OCI-LY1 (cell line): ENCODE measurements at regions not wholly inside any gene's neighbourhood (a gene's known extent, or its start where the extent isn't known, plus 50 kb on each side); places are given as distances from the start of the nearest gene placed in this dataset.

ENCODE experiments used
- H2AFZ ChIP-seq: fragments of 200-600 bp; sonication (generic), shearing (Covaris generic); 2 replicates; pipeline ENCODE4 v1.6.0; 2014; ENCODE audit warnings: antibody characterized with exemption, mild to moderate bottlenecking, low read length
- H3F3A ChIP-seq: fragments of 200-600 bp; sonication (generic), shearing (Covaris generic); 2 replicates; pipeline ENCODE4 v1.6.0; 2014; ENCODE audit warnings: mild to moderate bottlenecking, antibody characterized with exemption, low read length, moderate library complexity; ENCODE audit not compliant: insufficient read depth
- H3K27ac ChIP-seq: fragments of 200-600 bp; sonication (generic); 2 replicates; pipeline ENCODE4 v1.5.1; 2014; ENCODE audit warnings: low read length, mixed run types, mild to moderate bottlenecking, low read depth; ENCODE audit not compliant: poor library complexity, severe bottlenecking
- H3K27me3 ChIP-seq: fragments of 200-600 bp; sonication (generic); 2 replicates; pipeline ENCODE4 v1.6.0; 2014; ENCODE audit warnings: antibody characterized with exemption, mild to moderate bottlenecking, low read length, moderate library complexity; ENCODE audit not compliant: insufficient read depth
- H3K36me3 ChIP-seq: fragments of 200-600 bp; sonication (generic); 2 replicates; pipeline ENCODE4 v1.6.1; 2014; ENCODE audit warnings: mild to moderate bottlenecking, antibody characterized with exemption, low read length, moderate library complexity, mixed read lengths; ENCODE audit not compliant: insufficient read depth
- H3K4me1 ChIP-seq: fragments of 200-600 bp; sonication (generic); 2 replicates; pipeline ENCODE4 v1.5.1; 2014; ENCODE audit warnings: mild to moderate bottlenecking, low read length, moderate library complexity; ENCODE audit not compliant: insufficient read depth, severe bottlenecking
- H3K4me2 ChIP-seq: fragments of 200-600 bp; sonication (generic), shearing (Covaris generic); 2 replicates; pipeline ENCODE4 v1.6.1; 2014; ENCODE audit warnings: low read length
- H3K4me3 ChIP-seq: fragments of 200-600 bp; sonication (generic); 2 replicates; pipeline ENCODE4 v1.5.1; 2014; ENCODE audit warnings: low read length, low read depth, mild to moderate bottlenecking, mixed read lengths; ENCODE audit not compliant: poor library complexity, severe bottlenecking
- H3K79me2 ChIP-seq: fragments of 200-600 bp; shearing (Covaris generic); 2 replicates; pipeline ENCODE4 v1.6.1; 2016; ENCODE audit warnings: mixed run types, low read length, mixed read lengths; ENCODE audit not compliant: insufficient read depth
- H3K9ac ChIP-seq: fragments of 200-600 bp; sonication (generic), shearing (Covaris generic); 2 replicates; pipeline ENCODE4 v1.6.1; 2014; ENCODE audit warnings: mild to moderate bottlenecking, low read length, mixed read lengths
- H3K9me2 ChIP-seq: fragments of 200-600 bp; sonication (generic), shearing (Covaris generic); 2 replicates; pipeline ENCODE4 v1.6.1; 2014; ENCODE audit warnings: low read depth, mild to moderate bottlenecking, low read length, mixed read lengths
- H3K9me3 ChIP-seq: fragments of 200-600 bp; shearing (Covaris generic); 2 replicates; pipeline ENCODE4 v1.6.1; 2014; ENCODE audit warnings: low read length, mixed read lengths
- H4K20me1 ChIP-seq: fragments of 200-600 bp; sonication (generic), shearing (Covaris generic); 2 replicates; pipeline ENCODE4 v1.6.0; 2016; ENCODE audit warnings: mild to moderate bottlenecking, low read length; ENCODE audit not compliant: insufficient read depth
- EZH2 ChIP-seq: fragments of 200-600 bp; sonication (generic), shearing (Covaris generic); IDR thresholded peaks from 2 replicates; pipeline ENCODE4 v1.8.0; 2017; ENCODE audit warnings: borderline replicate concordance, mixed run types, mild to moderate bottlenecking, antibody characterized with exemption, low read length, moderate library complexity, mixed read lengths
- TF ChIP-seq, protein P1 (sequence below): fragments of 200-600 bp; sonication (generic), shearing (Covaris generic); IDR thresholded peaks from 2 replicates; pipeline ENCODE4 v1.5.1; 2017; ENCODE audit warnings: mild to moderate bottlenecking, antibody characterized with exemption, low read length, moderate library complexity, mixed read lengths

DNA sequence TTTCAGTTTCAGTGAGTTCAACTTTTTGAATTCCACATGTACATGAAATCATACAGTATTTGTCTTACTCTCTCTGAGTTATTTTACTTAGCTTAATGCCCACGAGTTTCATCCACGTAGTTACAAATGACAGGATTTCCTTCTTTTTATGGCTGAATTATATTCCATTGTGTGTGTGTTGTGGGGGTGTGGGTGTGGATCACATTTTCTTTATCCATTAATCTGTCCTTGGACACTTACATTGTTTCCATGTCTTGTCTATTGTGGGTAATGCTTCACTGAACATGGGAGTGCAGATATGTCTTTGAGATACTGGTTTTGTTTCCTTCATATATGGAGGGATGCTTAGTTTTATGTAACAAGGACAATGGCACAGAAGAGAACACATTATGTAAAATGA is 63.5 kb upstream of the TMTC1 start:
- Histone ChIP-seq H3K9me3 (no peaks in the 10 kb centered on the region), H3K9me2 (no peaks in the 10 kb centered on the region), H3F3A (no peaks in the 10 kb centered on the region), H2AFZ (no peak overlapping the region), H3K36me3 (no peaks in the 10 kb centered on the region), H3K27ac (no peak overlapping the region), H3K4me1 (no peaks in the 10 kb centered on the region), H3K27me3 (no peaks in the 10 kb centered on the region), H3K4me2 (no peak overlapping the region), H3K9ac (no peak overlapping the region), H3K79me2 (no peaks in the 10 kb centered on the region), H4K20me1 (no peaks in the 10 kb centered on the region), H3K4me3 (no peak overlapping the region)
- TF ChIP-seq, protein P1, sequence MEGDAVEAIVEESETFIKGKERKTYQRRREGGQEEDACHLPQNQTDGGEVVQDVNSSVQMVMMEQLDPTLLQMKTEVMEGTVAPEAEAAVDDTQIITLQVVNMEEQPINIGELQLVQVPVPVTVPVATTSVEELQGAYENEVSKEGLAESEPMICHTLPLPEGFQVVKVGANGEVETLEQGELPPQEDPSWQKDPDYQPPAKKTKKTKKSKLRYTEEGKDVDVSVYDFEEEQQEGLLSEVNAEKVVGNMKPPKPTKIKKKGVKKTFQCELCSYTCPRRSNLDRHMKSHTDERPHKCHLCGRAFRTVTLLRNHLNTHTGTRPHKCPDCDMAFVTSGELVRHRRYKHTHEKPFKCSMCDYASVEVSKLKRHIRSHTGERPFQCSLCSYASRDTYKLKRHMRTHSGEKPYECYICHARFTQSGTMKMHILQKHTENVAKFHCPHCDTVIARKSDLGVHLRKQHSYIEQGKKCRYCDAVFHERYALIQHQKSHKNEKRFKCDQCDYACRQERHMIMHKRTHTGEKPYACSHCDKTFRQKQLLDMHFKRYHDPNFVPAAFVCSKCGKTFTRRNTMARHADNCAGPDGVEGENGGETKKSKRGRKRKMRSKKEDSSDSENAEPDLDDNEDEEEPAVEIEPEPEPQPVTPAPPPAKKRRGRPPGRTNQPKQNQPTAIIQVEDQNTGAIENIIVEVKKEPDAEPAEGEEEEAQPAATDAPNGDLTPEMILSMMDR: no peak

DNA sequence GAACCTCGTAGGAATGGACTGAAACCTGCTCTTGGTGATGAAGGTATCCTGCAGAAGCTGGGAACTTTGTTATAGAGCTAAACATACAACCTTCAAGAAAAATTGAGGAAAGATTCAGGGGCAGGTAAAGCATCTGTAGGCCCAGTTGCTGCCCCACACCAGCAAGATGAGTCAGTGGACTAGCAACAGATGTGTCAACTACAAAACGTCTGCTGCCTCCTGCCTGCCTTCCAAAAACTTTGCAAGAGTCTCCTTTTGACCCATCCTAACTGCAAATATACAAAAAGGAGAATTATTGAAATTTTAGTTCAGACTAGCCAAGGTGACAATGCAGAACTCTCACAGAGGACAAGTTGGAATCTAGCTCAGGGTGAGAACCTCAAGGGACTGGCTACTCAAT is 60.9 kb upstream of the TMTC1 start:
- H4K20me1 ChIP-seq: no peaks in the 10 kb centered on the region
- TF ChIP-seq, protein P1: no peak
- no peak for TF ChIP-seq EZH2
- no peaks in the 10 kb centered on the region for H3K27me3 ChIP-seq

DNA sequence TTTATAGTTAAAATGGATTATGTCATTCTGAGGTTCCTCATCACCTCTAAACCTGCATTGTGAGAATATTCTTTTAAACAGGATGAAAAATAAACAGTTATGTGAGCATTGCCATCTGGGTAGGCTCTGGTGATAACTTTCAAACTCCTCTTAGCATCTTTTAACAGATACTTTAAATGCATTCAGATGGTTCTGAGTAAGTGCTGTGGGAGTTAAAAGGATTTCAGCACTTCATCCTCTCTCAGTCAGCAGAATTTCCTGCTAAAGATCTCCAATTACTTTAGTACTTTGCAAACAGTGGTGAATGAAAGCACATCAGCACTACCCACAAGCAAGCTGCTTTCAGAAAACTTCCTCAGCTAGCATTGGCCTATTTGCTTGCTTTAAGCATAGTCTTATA is 59.3 kb upstream of the TMTC1 start:
- H3K4me1 ChIP-seq: no peaks in the 10 kb centered on the region
- no peaks in the 10 kb centered on the region for H3K79me2 ChIP-seq
- no peaks in the 10 kb centered on the region for H3K9me2 ChIP-seq
- no peaks in the 10 kb centered on the region for H4K20me1 ChIP-seq
- no peak overlapping the region for H2AFZ ChIP-seq
- H3K27ac ChIP-seq: no peak overlapping the region
- H3K36me3 ChIP-seq: no peaks in the 10 kb centered on the region
- H3F3A ChIP-seq: no peaks in the 10 kb centered on the region
- no peaks in the 10 kb centered on the region for H3K27me3 ChIP-seq
- no peak overlapping the region for H3K4me3 ChIP-seq
- no peak for TF ChIP-seq EZH2
- TF ChIP-seq, protein P1: no peak
- H3K9ac ChIP-seq: no peak overlapping the region
- no peaks in the 10 kb centered on the region for H3K9me3 ChIP-seq
- H3K4me2 ChIP-seq: no peak overlapping the region

More for the DNA sequence above, 60.9 kb upstream of the TMTC1 start:
- no peak overlapping the region for H3K9ac ChIP-seq
- H3K36me3 ChIP-seq: no peaks in the 10 kb centered on the region
- no peaks in the 10 kb centered on the region for H3K4me1 ChIP-seq
- no peaks in the 10 kb centered on the region for H3K79me2 ChIP-seq
- no peaks in the 10 kb centered on the region for H3K9me3 ChIP-seq
- no peak overlapping the region for H3K27ac ChIP-seq
- no peak overlapping the region for H3K4me3 ChIP-seq
- H3F3A ChIP-seq: no peaks in the 10 kb centered on the region
- H2AFZ ChIP-seq: no peak overlapping the region
- H3K4me2 ChIP-seq: no peak overlapping the region
- no peaks in the 10 kb centered on the region for H3K9me2 ChIP-seq
